ENCODE measurements at regions not wholly inside any gene's neighbourhood (a gene's known extent, or its start where the extent isn't known, plus 50 kb on each side); places are given as distances from the start of the nearest gene placed in this dataset.
"Not testable (repeated sequence)": the region's sequence is repeated elsewhere in the genome, so short reads cannot be mapped to it uniquely, and the experiment has no call there.

DNA sequence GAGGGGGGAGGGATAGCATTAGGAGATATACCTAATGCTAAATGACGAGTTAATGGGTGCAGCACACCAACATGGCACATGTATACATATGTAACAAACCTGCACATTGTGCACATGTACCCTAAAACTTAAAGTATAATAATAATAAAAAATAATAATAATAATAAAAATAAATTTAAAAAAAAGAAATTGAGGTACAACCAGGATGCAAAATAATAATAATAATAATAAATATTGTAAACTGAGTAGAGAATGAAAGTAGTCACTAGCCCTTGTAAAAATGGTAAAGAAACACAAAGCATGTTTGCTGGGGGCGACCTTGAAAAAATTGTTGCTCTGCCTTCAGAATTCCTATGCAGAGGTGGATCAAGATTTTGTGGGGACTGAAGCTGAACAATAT is 249.7 kb upstream of the RBMS3 start:
- TF ChIP-seq, protein P1, sequence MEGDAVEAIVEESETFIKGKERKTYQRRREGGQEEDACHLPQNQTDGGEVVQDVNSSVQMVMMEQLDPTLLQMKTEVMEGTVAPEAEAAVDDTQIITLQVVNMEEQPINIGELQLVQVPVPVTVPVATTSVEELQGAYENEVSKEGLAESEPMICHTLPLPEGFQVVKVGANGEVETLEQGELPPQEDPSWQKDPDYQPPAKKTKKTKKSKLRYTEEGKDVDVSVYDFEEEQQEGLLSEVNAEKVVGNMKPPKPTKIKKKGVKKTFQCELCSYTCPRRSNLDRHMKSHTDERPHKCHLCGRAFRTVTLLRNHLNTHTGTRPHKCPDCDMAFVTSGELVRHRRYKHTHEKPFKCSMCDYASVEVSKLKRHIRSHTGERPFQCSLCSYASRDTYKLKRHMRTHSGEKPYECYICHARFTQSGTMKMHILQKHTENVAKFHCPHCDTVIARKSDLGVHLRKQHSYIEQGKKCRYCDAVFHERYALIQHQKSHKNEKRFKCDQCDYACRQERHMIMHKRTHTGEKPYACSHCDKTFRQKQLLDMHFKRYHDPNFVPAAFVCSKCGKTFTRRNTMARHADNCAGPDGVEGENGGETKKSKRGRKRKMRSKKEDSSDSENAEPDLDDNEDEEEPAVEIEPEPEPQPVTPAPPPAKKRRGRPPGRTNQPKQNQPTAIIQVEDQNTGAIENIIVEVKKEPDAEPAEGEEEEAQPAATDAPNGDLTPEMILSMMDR (optimal IDR thresholded peaks at IDR 0.05 in 1 of 3, IDR thresholded peaks at IDR 0.05 in 1 of 3, conservative IDR thresholded peaks at IDR 0.05 in 1 of 3; ENCODE audit: extremely low read depth in 1 of 3, insufficient read depth in 2 of 3, low read length in 3 of 3): not testable (repeated sequence)
- not testable (repeated sequence) for TF ChIP-seq EZH2 (IDR thresholded peaks at IDR 0.05; ENCODE audit: low read length)

Data from keratinocyte (primary cell).